ENCODE measurements at regions not wholly inside any gene's neighbourhood (a gene's known extent, or its start where the extent isn't known, plus 50 kb on each side); places are given as distances from the start of the nearest gene placed in this dataset.

DNA sequence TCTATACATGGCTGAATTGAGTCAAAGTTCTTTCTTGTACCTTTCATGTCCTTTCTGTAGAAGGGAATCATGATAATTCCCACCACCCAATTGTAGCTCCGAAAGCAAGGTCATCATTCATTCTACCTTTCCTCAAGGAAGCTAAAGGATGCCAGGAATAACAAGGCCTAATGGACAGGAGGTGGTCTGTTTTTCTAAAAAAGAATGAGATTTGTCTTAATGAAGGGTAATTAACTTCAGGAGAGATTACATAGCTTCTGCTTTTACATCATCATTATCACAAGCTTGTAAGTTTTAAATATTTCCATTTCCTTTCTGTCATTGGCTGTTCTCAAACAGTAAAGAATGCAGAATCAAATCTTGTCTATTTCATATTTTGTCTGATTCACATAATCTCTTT is 249.5 kb upstream of the SORCS1 start:
- TF ChIP-seq POLR2A (IDR thresholded peaks at IDR 0.05) (no peak), CTCF (IDR thresholded peaks at IDR 0.05) (no peak)

All from testis (tissue), 2 donors.